ENCODE measurements at regions not wholly inside any gene's neighbourhood (a gene's known extent, or its start where the extent isn't known, plus 50 kb on each side); places are given as distances from the start of the nearest gene placed in this dataset.

GRCh38 chr16:52727849-52728248 is 180.9 kb upstream of the TOX3 start:
- TF ChIP-seq CREB1 (IDR thresholded peaks at IDR 0.05; ENCODE audit: low read depth), result no peak
- TF ChIP-seq RAD21 (IDR thresholded peaks at IDR 0.05; ENCODE audit: low read depth), result no peak
- no peak for TF ChIP-seq MAX (IDR thresholded peaks at IDR 0.05)
- no peak for TF ChIP-seq YY1 (IDR thresholded peaks at IDR 0.05; ENCODE audit: low read depth)
- TF ChIP-seq EP300 (IDR thresholded peaks at IDR 0.05; ENCODE audit: borderline replicate concordance), result no peak
- TF ChIP-seq NFIC (IDR thresholded peaks at IDR 0.05), result no peak
- TF ChIP-seq TAF1 (IDR thresholded peaks at IDR 0.05; ENCODE audit: low read depth), result no peak
- no peak for TF ChIP-seq TCF12 (IDR thresholded peaks at IDR 0.05; ENCODE audit: low read depth)
- no peak for TF ChIP-seq REST (IDR thresholded peaks at IDR 0.05; ENCODE audit: low read depth)
- no peak for TF ChIP-seq USF1 (IDR thresholded peaks at IDR 0.05)
- no peak for TF ChIP-seq CEBPB (IDR thresholded peaks at IDR 0.05)
- TF ChIP-seq FOXM1 (IDR thresholded peaks at IDR 0.05; ENCODE audit: borderline replicate concordance, low read depth), result no peak
- TF ChIP-seq TEAD4 (IDR thresholded peaks at IDR 0.05), result no peak
- TF ChIP-seq EGR1 (IDR thresholded peaks at IDR 0.05), result no peak

Data from Ishikawa (cell line).